ENCODE measurements at regions not wholly inside any gene's neighbourhood (a gene's known extent, or its start where the extent isn't known, plus 50 kb on each side); places are given as distances from the start of the nearest gene placed in this dataset.

GRCh38 chr4:111228396-111228795 is 605.5 kb upstream of the PITX2 start:
- TF ChIP-seq CTCF (IDR thresholded peaks at IDR 0.05) (no peak), TCF7L2 (IDR thresholded peaks at IDR 0.05; ENCODE audit: low read depth, low read length) (no peak)
